Thymus (tissue), 11 donors: ENCODE measurements at regions not wholly inside any gene's neighbourhood (a gene's known extent, or its start where the extent isn't known, plus 50 kb on each side); places are given as distances from the start of the nearest gene placed in this dataset.

Experiments
- DNase-seq, 9 donors: peaks; one replicate each; pipeline ENCODE4 v3.0.0-alpha.2; 2013; ENCODE audit warnings: low spot score in 9 of 9, low read depth in 6 of 9, missing footprints in 1 of 9
- H3K27ac ChIP-seq, 2 donors: one replicate each; pipeline ENCODE4 v1.5.1; 2013; ENCODE audit warnings: control low read depth in 1 of 2, low read depth in 1 of 2, low read length in 1 of 2, mild to moderate bottlenecking in 1 of 2, moderate library complexity in 1 of 2
- H3K27me3 ChIP-seq, 2 donors: one replicate each; pipeline ENCODE4 v1.5.1; 2013; ENCODE audit warnings: low read length in 1 of 2; ENCODE audit not compliant: control insufficient read depth in 2 of 2, insufficient read depth in 1 of 2
- H3K36me3 ChIP-seq, 2 donors: one replicate each; pipeline ENCODE4 v1.5.1; 2013; ENCODE audit warnings: low read length in 1 of 2, mild to moderate bottlenecking in 1 of 2, moderate library complexity in 1 of 2; ENCODE audit not compliant: control insufficient read depth in 2 of 2, insufficient read depth in 2 of 2
- H3K4me1 ChIP-seq, 2 donors: one replicate each; pipeline ENCODE4 v1.5.1; 2013; ENCODE audit warnings: low read length in 2 of 2; ENCODE audit not compliant: control insufficient read depth in 2 of 2, insufficient read depth in 2 of 2
- H3K4me3 ChIP-seq, 2 donors: one replicate each; pipeline ENCODE4 v1.5.1; 2013; ENCODE audit warnings: low read length in 2 of 2, control low read depth in 1 of 2, mild to moderate bottlenecking in 1 of 2
- H3K9me3 ChIP-seq, 2 donors: one replicate each; pipeline ENCODE4 v1.5.1; 2013; ENCODE audit warnings: low read length in 1 of 2, mild to moderate bottlenecking in 1 of 2; ENCODE audit not compliant: control insufficient read depth in 2 of 2, insufficient read depth in 1 of 2
- WGBS: extraction: QIAGEN DNeasy Blood & Tissue Kit; methylation state at CpG from one replicate; pipeline ENCODE4 v1.1.7; 2013; 5-methylcytosine and 5-hydroxymethylcytosine counted together
- donor health status: healthy.

DNA sequence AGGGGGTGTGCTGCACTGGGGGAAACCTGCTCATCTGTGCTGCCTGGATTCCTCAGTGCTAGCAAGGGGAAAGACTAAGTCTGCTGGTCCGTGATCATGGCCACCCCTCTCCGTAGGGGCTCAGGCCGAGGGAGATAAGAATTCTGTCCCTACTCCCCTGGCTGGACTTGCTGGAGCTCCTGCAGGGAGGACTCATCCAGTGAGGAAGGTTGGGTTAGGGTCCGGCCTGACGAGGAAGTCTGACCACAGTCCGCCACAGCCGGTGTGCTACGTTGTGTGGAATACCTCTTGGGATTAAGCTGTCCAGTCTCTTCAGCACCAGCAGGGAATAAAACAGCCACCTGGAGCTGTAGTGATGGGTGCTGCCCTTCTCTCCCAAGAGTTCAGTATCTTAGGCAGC lies 1309.1 kb upstream of the CADM2 start:
- H3K4me3 ChIP-seq = no peak overlapping the region
- H3K27me3 ChIP-seq = no peaks in the 10 kb centered on the region
- H3K9me3 ChIP-seq = peaks cover 0 to 9% of the 10 kb centered on the region in 2 donors
- no peaks in the 10 kb centered on the region for H3K36me3 ChIP-seq
- no peak for DNase-seq
- WGBS = 87% methylated on average over 8 of the region's 8 CpGs
- H3K4me1 ChIP-seq = no peaks in the 10 kb centered on the region
- H3K27ac ChIP-seq = no peak overlapping the region

DNA sequence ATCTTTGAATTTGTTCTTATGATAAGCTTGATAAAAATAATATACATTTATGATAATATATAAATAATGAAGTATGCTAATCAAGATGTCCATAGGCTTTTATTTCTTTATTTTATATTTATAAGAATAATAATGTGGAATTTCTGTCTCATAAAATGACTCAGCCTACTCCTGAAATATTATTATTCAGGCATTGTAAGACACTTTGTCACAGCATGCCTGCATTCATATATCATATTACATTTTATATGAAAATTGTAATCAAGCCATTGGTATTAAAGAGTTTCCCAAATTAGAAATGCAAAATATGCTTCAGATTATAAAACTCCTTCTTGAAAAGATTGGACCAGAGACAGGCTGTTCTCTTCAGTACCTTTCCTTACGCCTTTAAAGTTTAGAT lies 1303.7 kb upstream of the CADM2 start:
- Histone ChIP-seq H3K4me3 (no peak overlapping the region), H3K36me3 (no peaks in the 10 kb centered on the region), H3K27ac (no peak overlapping the region), H3K4me1 (no peaks in the 10 kb centered on the region), H3K27me3 (no peaks in the 10 kb centered on the region), H3K9me3 (no peaks in the 10 kb centered on the region)
- no peak for DNase-seq
- 99% methylated on average over 1 of the region's 1 CpG for WGBS

DNA sequence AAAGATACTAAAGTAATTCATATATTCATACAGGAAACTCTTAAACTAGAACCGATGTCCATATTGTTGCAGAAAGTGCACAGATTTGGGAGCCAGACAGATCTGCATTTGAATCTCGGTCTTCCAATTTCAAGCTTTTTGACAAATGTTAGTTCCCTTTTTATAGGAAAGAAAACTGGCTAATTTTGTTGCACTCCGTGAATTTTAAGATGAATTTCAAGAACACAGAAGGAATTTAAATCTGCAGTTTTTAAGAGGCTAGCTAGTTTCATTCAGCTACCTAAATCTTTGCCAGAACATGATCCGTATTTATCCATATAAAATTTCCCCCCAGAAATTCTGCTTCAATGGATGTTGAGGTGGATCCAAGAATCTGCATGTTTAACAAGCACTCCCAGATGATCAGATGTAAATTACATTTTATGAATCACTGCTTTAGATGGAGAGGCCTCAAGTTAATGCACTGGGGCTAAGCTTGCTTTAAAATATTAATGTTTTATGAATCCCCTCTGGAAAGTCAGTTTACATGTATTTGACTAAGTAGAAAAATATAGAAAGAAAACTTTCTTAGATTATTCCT lies 1296.3 kb upstream of the CADM2 start:
- Histone ChIP-seq H3K27me3 (no peaks in the 10 kb centered on the region), H3K4me3 (no peak overlapping the region), H3K36me3 (no peaks in the 10 kb centered on the region), H3K4me1 (no peaks in the 10 kb centered on the region), H3K9me3 (no peaks in the 10 kb centered on the region), H3K27ac (no peak overlapping the region)
- WGBS = 88% methylated on average over 4 of the region's 4 CpGs
- no peak for DNase-seq

DNA sequence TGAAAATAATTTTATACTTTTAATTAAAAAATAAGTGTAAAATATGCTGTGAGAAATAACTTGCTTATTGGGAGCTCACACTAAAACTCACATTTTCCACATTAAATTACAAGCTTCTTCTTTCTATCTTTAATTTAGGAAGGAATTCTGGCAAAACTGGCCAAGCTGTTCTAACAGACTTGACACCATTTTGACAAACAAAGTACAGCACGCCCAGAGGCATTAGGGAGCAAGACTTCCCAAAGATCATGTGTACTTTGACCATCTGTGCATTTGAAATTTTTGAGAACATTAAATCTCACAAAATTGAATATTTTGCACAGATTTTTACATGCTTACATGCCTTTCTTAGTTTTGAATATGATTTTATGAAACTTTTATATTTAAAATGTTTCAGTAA lies 1288.4 kb upstream of the CADM2 start:
- no peak overlapping the region for H3K27ac ChIP-seq
- H3K27me3 ChIP-seq = no peaks in the 10 kb centered on the region
- H3K4me3 ChIP-seq = no peak overlapping the region
- H3K9me3 ChIP-seq = no peaks in the 10 kb centered on the region
- H3K36me3 ChIP-seq = no peaks in the 10 kb centered on the region
- DNase-seq = no peak
- no peaks in the 10 kb centered on the region for H3K4me1 ChIP-seq
- WGBS = 90% methylated on average over 1 of the region's 1 CpG

DNA sequence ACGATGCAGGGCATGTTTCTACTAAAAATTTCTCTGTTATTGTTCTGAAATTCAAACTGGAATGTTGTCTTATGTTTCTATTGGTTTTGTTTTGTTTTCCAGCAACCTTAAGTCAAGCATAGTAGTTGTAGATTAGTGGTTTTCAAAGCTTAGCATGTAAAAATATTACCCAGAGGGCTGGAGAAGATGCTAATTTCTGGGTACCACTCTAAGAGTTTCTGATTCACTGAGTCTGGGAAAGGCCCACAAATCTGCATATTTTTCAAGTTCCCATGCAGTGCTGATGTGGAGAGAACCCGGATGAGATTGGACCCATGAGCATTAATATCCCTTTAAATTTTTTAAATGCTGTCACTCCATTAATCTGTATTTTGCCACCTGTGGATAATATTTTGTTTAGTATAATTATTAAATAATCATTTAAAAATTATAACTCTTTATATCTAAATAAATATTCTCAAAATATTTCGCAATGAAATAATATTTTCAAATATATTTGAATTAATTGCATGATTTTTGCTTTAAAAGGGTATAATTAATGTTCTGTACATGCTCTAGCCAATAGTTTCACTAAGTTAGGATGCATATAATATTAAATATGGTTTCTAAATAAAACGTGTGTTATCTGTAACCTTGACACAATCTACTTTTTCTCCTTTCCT lies 1274.7 kb upstream of the CADM2 start:
- no peak for DNase-seq
- 70% methylated on average over 4 of the region's 4 CpGs for WGBS
- no peaks in the 10 kb centered on the region for H3K27me3 ChIP-seq
- H3K4me3 ChIP-seq = no peak overlapping the region
- H3K9me3 ChIP-seq = no peaks in the 10 kb centered on the region
- H3K27ac ChIP-seq = no peak overlapping the region
- H3K36me3 ChIP-seq = no peaks in the 10 kb centered on the region
- H3K4me1 ChIP-seq = no peaks in the 10 kb centered on the region

DNA sequence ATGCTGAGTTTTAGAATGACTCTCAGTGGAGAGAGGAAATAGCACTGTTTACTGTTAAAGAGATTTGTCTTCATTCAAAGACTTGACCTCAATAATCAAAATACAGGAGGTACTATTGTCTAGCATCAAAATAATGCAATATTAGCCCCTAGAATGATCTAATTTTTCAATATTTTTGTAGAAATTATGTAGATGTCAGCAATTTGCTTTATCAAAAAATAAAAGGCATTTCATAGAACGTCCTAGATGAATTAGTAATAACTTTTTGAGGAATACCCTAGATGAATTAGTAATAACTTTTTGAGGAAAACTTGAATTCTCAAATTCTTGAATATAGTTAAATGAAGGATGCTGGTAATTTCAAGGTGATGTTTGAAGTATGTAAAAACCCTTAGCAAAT lies 1252.1 kb upstream of the CADM2 start:
- 42% methylated on average over 1 of the region's 1 CpG for WGBS

DNA sequence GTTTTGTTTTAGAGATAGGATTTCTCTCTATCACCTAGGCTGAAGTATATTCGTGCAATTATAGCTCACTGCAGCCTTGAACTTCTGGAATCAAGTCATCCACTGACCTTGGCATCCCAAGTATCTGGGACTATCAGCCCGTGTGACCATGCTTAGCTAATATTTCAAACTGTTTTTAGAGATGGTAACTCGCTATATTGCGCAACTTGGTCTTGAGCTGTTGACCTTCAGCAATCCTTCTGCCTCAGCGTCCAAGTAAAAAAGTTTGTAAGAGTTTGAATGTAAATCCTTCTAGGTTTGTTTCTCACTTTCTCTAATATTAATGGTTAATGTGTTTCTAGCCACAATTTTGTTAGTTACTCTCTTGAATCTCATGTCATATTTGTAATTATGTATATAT lies 1243.5 kb upstream of the CADM2 start:
- H3K4me3 ChIP-seq = no peak overlapping the region
- H3K36me3 ChIP-seq = no peaks in the 10 kb centered on the region
- DNase-seq = no peak
- no peaks in the 10 kb centered on the region for H3K9me3 ChIP-seq
- no peak overlapping the region for H3K27ac ChIP-seq
- 75% methylated on average over 5 of the region's 5 CpGs for WGBS
- H3K27me3 ChIP-seq = no peaks in the 10 kb centered on the region
- H3K4me1 ChIP-seq = no peaks in the 10 kb centered on the region

More for the DNA sequence above, 1252.1 kb upstream of the CADM2 start:
- no peak overlapping the region for H3K27ac ChIP-seq
- no peaks in the 10 kb centered on the region for H3K9me3 ChIP-seq
- H3K27me3 ChIP-seq = no peaks in the 10 kb centered on the region
- no peaks in the 10 kb centered on the region for H3K4me1 ChIP-seq
- no peak for DNase-seq
- no peak overlapping the region for H3K4me3 ChIP-seq
- H3K36me3 ChIP-seq = no peaks in the 10 kb centered on the region

DNA sequence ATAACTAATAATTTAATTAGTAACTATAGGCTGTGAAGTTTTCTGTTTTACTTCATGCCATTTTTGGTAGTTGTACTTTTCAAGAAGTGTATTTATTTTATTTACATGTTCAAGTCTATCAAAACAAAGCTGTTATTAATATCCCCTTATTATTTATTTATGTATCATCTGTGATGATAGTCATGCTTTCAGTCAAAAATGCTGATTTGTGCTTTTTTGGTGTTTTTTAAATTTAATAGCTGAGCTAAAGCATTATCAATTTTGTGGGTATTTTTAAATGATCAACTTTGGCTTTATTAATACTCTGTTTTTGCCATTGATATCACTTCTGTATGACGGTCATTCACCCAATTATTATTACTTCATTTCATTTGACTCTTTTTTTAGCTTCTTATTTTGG lies 1229.2 kb upstream of the CADM2 start:
- WGBS = 94% methylated on average over 1 of the region's 1 CpG
- Histone ChIP-seq H3K27me3 (no peaks in the 10 kb centered on the region), H3K36me3 (no peaks in the 10 kb centered on the region), H3K4me1 (no peaks in the 10 kb centered on the region), H3K4me3 (no peak overlapping the region), H3K27ac (no peak overlapping the region), H3K9me3 (peaks cover 0 to 2% of the 10 kb centered on the region in 2 donors)
- DNase-seq = no peak

DNA sequence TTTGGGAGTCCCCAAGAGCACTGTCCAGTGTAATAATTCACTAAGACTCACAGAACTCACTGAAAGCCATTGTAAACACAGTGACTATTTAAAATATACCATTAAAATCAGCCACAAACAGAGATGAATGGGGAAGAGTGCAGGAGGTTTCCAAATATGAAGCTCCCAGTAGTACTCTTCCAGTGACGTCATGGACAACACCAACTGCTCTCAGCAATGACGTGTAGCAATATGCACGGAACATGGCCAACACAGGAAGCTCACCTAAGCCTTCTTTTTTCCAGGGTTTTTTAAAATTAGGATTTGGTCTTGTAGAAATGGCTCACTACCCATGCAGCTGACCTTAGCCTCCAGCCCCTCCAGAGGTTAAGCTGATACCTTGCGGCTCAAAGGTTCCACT lies 1224.1 kb upstream of the CADM2 start:
- no peak for DNase-seq
- no peaks in the 10 kb centered on the region for H3K36me3 ChIP-seq
- no peak overlapping the region for H3K27ac ChIP-seq
- no peak overlapping the region for H3K4me3 ChIP-seq
- no peaks in the 10 kb centered on the region for H3K4me1 ChIP-seq
- H3K9me3 ChIP-seq = no peaks in the 10 kb centered on the region
- no peaks in the 10 kb centered on the region for H3K27me3 ChIP-seq
- WGBS = 93% methylated on average over 4 of the region's 4 CpGs
